HAP-1 (cell line): ENCODE measurements at regions not wholly inside any gene's neighbourhood (a gene's known extent, or its start where the extent isn't known, plus 50 kb on each side); places are given as distances from the start of the nearest gene placed in this dataset.
"Not testable (repeated sequence)": the region's sequence is repeated elsewhere in the genome, so short reads cannot be mapped to it uniquely, and the experiment has no call there.

Source experiments
- DNase-seq, 2 experiments: peaks; one replicate each; pipeline ENCODE4 v3.0.0-alpha.2; 2016 to 2020; ENCODE audit warnings: low spot score in 2 of 2
- H3K27me3 ChIP-seq: fragments of 250-450 bp; sonication (Bioruptor Pico); 2 replicates; pipeline ENCODE4 v1.5.1; 2020; ENCODE audit warnings: low read depth, mild to moderate bottlenecking, moderate library complexity
- H3K36me3 ChIP-seq: fragments of 250-450 bp; sonication (Bioruptor Pico); replicated peaks from 2 replicates; pipeline ENCODE4 v1.5.1; 2020; ENCODE audit warnings: mild to moderate bottlenecking
- H3K4me1 ChIP-seq: fragments of 250-450 bp; sonication (Bioruptor Pico); 2 replicates; pipeline ENCODE4 v1.5.1; 2020; ENCODE audit warnings: mild to moderate bottlenecking
- H3K4me3 ChIP-seq: fragments of 250-450 bp; sonication (Bioruptor Pico); 2 replicates; pipeline ENCODE4 v1.5.1; 2020; ENCODE audit warnings: mild to moderate bottlenecking, moderate library complexity
- H3K9me3 ChIP-seq: fragments of 250-450 bp; sonication (Bioruptor Pico); 2 replicates; pipeline ENCODE4 v1.5.1; 2020; ENCODE audit warnings: mild to moderate bottlenecking, moderate library complexity
- in situ Hi-C: fragments of 300-500 bp; cut with MboI; formaldehyde crosslinking; loops from 3 replicates; pipeline ENCODE4 v1.14.3; 2020; ENCODE audit warnings: low sequenced_read_pairs, inconsistent platforms, mixed read lengths

DNA sequence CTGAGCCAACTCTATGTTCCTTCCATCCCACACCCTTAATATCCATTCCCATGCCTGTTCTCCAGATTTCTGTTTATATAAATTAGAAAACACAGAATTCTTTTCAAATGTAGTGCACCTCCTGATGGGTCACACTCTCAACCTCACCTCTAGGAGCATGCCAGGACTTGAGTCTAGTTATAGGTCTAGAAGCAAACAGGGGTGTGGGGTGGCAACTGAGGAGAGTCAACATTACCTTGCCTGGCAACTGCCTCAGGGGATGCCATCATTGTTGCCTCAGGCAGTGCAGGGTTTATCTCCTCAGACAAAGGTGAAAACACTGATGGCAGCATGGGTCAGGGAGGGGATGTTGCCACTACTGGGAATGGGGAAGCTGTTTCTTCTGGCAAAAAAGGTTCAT, 181.0 kb upstream of the IPO5 start:
- H3K27me3 ChIP-seq, H3K4me1 ChIP-seq, DNase-seq, H3K9me3 ChIP-seq, in situ Hi-C loops, H3K36me3 ChIP-seq, H3K4me3 ChIP-seq: not testable (repeated sequence)

DNA sequence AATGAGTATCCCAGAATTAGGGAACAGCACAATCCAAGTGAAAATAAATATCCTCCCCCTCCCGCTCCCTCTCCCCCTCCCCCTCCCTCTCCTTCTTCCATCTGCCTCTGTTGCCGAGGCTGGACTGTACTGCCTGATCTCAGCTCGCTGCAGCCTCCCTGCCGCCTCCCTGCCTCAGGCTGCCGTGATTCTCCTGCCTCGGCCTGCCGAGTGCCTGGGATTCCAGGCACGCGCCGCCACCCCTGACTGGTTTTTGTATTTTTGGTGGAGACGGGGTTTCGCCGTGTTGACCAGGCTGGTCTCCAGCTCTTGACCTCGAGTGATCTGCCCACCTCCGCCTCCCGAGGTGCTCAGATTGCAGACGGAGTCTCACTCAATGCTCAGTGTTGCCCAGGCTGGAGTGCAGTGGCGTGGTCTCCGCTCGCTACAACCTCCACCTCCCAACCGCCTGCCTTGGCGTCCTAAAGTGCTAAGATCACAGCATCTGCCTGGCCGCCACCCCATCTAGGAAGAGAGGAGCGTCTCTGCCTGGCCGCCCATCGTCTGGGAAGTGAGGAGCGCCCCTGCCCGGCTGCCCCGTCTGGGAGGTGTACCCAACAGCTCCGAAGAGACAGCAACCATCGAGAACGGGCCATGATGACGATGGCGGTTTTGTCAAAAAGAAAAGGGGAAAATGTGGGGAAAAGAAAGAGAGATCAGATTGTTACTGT, 178.9 kb upstream of the IPO5 start:
- not testable (repeated sequence) for H3K27me3 ChIP-seq, DNase-seq

GRCh38 chr13:97780486-97780885, 173.0 kb upstream of the IPO5 start:
- Histone ChIP-seq H3K9me3 (no peaks in the 10 kb centered on the region), H3K4me1 (no peaks in the 10 kb centered on the region), H3K36me3 (no peaks in the 10 kb centered on the region), H3K27me3 (no peaks in the 10 kb centered on the region), H3K4me3 (no peak overlapping the region)
- no peak for DNase-seq
- in situ Hi-C loops = no loop called here

More for the DNA sequence above, 178.9 kb upstream of the IPO5 start:
- H3K4me3 ChIP-seq, H3K9me3 ChIP-seq, H3K4me1 ChIP-seq, in situ Hi-C loops, H3K36me3 ChIP-seq: not testable (repeated sequence)

GRCh38 chr13:97781891-97782305, 171.6 kb upstream of the IPO5 start:
- no peak for DNase-seq
- H3K27me3 ChIP-seq = no peaks in the 10 kb centered on the region
- no peak overlapping the region for H3K4me3 ChIP-seq
- no peaks in the 10 kb centered on the region for H3K4me1 ChIP-seq
- in situ Hi-C loops = no loop called here
- no peaks in the 10 kb centered on the region for H3K36me3 ChIP-seq
- no peaks in the 10 kb centered on the region for H3K9me3 ChIP-seq

DNA sequence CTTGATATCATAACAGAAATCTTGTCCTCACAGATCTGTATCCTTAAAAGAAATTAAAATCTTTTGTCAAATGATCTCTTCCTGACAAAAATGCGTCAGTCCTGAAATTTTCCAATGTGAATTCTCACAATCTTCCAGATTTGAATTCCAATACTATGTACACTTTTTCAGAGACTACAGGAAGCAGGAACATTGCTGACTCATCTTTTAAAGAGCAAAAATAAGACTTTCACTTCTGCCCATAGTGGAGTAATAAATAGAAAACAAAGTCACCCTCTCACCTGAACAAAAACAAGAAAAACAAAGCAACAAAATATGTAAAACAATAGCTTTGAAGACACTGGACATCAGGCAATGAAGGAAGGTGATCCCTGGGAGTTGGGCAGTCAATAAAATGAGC, 167.0 kb upstream of the IPO5 start:
- H3K27me3 ChIP-seq = peaks cover 3% of the 10 kb centered on the region; the same call in 1 of the 2 replicates
- DNase-seq = no peak
- no peak overlapping the region for H3K4me3 ChIP-seq
- H3K9me3 ChIP-seq = no peaks in the 10 kb centered on the region; the same call in 1 of the 2 replicates
- in situ Hi-C loops = no loop called here
- H3K36me3 ChIP-seq = no peaks in the 10 kb centered on the region
- no peaks in the 10 kb centered on the region for H3K4me1 ChIP-seq

- in situ Hi-C loops = no loop called here
- H3K4me3 ChIP-seq = no peak overlapping the region
These were observed 155.9 kb upstream of the IPO5 start for GRCh38 chr13:97797553-97797952.

DNA sequence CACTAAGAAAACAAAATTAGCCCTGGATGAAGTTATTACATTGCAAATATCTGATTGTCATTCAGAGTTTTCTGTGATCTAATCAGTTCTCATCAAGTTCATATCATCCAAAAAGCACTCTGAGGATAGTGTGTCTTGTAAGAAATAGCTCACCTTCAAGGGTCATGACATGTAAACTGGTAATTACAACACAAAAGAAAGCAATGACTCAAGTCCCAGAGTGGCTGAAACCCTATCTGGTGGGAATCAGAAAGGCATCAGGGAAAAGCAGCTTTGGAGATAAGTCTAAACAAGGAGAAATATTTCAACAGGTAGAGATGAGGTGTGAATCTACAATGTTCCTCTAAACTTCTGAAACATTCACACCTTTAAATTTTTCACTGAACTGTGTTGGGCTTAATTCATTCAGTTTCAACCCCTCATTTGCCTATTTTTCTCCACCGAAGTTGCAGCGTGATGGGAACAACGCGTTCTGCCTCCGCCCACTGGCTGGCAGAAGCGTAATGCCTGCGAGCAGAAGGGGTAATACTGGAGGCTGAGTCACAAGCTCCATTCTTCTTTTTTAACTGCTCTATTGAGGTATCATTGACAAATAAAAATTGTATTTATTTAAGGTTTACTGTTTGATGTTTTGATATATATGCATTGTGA, 155.2 kb upstream of the IPO5 start:
- Histone ChIP-seq H3K4me3 (no peak overlapping the region), H3K36me3 (no peaks in the 10 kb centered on the region), H3K27me3 (no peaks in the 10 kb centered on the region), H3K4me1 (no peaks in the 10 kb centered on the region), H3K9me3 (no peaks in the 10 kb centered on the region)
- no peak for DNase-seq
- in situ Hi-C loops = no loop called here

More at GRCh38 chr13:97797553-97797952, 155.9 kb upstream of the IPO5 start:
- Histone ChIP-seq H3K4me1 (no peaks in the 10 kb centered on the region), H3K9me3 (no peaks in the 10 kb centered on the region), H3K36me3 (no peaks in the 10 kb centered on the region), H3K27me3 (no peaks in the 10 kb centered on the region)
- DNase-seq = no peak

DNA sequence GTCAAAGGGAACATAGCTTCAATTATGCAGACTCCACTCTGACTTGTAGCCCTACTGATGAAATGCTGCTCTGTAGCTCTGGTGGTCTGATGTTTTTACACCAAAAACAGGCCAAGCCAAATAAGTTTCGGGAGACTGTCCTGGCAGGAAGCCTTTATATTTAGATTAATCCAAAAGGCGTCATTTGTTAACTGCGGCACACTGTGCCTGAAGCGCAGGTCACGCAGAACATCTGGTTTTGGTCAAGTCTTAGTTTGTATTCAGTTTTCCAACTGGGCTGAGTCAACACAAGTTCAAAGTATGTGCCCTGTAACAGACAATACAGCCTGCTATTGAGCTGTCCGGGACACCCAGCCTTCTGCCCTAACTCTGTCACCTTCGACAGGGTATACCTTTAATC, 154.6 kb upstream of the IPO5 start:
- Histone ChIP-seq H3K9me3 (no peaks in the 10 kb centered on the region), H3K27me3 (no peaks in the 10 kb centered on the region), H3K4me1 (no peaks in the 10 kb centered on the region), H3K4me3 (no peak overlapping the region), H3K36me3 (no peaks in the 10 kb centered on the region)
- in situ Hi-C loops = no loop called here
- DNase-seq = no peak

DNA sequence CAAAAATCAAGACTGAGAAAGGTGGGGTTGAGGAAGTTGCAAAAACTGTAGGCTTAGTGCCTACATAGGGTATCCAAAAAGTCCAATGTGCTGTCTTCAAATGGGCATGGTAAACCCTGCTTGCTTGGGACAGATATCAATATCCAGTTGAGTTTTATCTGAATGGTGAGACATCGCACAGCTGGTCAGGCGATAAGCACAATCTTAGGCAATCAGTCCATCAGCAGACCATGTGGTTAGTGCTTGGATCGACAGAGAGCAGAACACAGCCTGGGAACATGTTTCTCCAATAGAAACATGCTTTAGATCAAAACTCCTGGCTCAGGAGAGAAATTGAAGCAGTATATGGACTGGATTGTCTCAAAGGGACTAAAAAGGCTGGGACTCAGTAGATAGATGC, 151.3 kb upstream of the IPO5 start:
- no peaks in the 10 kb centered on the region for H3K4me1 ChIP-seq
- no peaks in the 10 kb centered on the region for H3K9me3 ChIP-seq
- no peaks in the 10 kb centered on the region for H3K36me3 ChIP-seq
- in situ Hi-C loops = no loop called here
- H3K27me3 ChIP-seq = peaks cover 3% of the 10 kb centered on the region; the same call in 1 of the 2 replicates
- no peak overlapping the region for H3K4me3 ChIP-seq
- no peak for DNase-seq

- Histone ChIP-seq H3K4me1 (no peaks in the 10 kb centered on the region), H3K27me3 (peaks cover 3% of the 10 kb centered on the region), H3K9me3 (no peaks in the 10 kb centered on the region), H3K4me3 (no peak overlapping the region), H3K36me3 (no peaks in the 10 kb centered on the region)
- DNase-seq = no peak
- in situ Hi-C loops = no loop called here
These were observed 143.9 kb upstream of the IPO5 start for GRCh38 chr13:97809576-97809975.

- Histone ChIP-seq H3K4me1 (no peaks in the 10 kb centered on the region), H3K9me3 (no peaks in the 10 kb centered on the region), H3K36me3 (no peaks in the 10 kb centered on the region), H3K27me3 (peaks cover 3% of the 10 kb centered on the region), H3K4me3 (no peak overlapping the region)
- in situ Hi-C loops = no loop called here
- no peak for DNase-seq
These were observed 143.3 kb upstream of the IPO5 start for GRCh38 chr13:97810152-97810551.

- peaks cover 8% of the 10 kb centered on the region; the same call in 1 of the 2 replicates for H3K27me3 ChIP-seq
- no peak overlapping the region for H3K4me3 ChIP-seq
- no peaks in the 10 kb centered on the region for H3K9me3 ChIP-seq
- no peak for DNase-seq
- H3K36me3 ChIP-seq = no peaks in the 10 kb centered on the region
- no peaks in the 10 kb centered on the region for H3K4me1 ChIP-seq
- in situ Hi-C loops = no loop called here
These were observed 131.1 kb upstream of the IPO5 start for GRCh38 chr13:97822377-97822776.

DNA sequence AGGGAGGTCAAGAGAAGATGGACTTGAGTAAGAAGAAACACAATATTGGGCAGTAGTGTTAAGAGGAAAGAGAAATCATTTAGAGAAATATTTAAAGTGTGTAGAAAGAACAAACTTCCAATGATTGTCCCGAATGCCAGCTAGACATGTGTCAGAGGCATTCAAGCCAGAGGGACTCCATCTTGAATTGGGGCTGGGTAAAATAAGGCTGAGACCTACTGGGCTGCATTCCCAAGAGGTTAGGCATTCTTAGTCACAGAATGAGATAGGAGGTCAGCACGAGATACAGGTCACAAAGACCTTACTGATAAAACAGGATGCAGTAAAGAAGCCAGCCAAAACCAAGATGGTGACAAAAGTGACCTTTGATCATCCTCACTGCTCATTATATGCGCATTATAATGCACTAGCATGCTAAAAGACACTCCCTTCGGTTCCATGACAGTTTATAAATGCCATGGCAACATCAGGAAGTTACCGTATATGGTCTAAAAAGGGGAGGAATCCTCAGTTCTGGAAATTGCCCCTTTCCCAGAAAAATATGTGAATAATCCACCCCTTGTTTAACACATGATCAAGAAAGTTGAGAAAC, 127.0 kb upstream of the IPO5 start:
- Histone ChIP-seq H3K36me3 (no peaks in the 10 kb centered on the region), H3K4me3 (no peak overlapping the region), H3K27me3 (peaks cover 8% of the 10 kb centered on the region; the same call in 1 of the 2 replicates), H3K4me1 (no peaks in the 10 kb centered on the region), H3K9me3 (no peaks in the 10 kb centered on the region)
- in situ Hi-C loops = no loop called here
- no peak for DNase-seq

DNA sequence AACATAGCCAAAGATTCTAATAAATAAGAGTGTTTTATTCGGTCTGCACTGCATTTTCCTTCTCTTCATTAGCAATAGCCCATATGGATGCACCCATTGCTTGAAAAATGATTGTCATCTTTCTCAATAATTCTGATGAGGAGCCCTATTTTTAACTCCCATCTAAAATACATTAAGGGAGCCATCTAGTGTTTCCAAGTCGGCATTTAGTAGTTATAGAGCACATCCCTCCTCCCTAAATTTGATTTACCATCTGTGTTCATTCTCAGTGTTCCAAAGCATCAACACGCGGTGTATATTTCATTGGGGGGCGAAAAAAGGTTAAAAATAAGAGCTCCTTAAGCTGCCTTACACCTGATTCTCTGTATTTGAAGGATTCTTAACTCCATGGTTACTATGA, 119.2 kb upstream of the IPO5 start:
- Histone ChIP-seq H3K36me3 (no peaks in the 10 kb centered on the region), H3K4me1 (no peaks in the 10 kb centered on the region), H3K9me3 (no peaks in the 10 kb centered on the region), H3K27me3 (0 out of 2 replicates have a peak, but pooled peaks cover 6% of the 10 kb centered on the region), H3K4me3 (no peak overlapping the region)
- no peak for DNase-seq
- in situ Hi-C loops = no loop called here
